GM19397 (cell line): ENCODE measurements at regions not wholly inside any gene's neighbourhood (a gene's known extent, or its start where the extent isn't known, plus 50 kb on each side); places are given as distances from the start of the nearest gene placed in this dataset.

Source experiments
- ATAC-seq: cut with Tn5 transposase; IDR thresholded peaks from one replicate; pipeline ENCODE4 v1.9.1; 2021; ENCODE audit warnings: mild to moderate bottlenecking, moderate library complexity; ENCODE audit not compliant: unreplicated experiment

- ATAC-seq, result no peak
Observed at GRCh38 chr7:13174991-13175390, 487.6 kb downstream of the ARL4A start.

DNA sequence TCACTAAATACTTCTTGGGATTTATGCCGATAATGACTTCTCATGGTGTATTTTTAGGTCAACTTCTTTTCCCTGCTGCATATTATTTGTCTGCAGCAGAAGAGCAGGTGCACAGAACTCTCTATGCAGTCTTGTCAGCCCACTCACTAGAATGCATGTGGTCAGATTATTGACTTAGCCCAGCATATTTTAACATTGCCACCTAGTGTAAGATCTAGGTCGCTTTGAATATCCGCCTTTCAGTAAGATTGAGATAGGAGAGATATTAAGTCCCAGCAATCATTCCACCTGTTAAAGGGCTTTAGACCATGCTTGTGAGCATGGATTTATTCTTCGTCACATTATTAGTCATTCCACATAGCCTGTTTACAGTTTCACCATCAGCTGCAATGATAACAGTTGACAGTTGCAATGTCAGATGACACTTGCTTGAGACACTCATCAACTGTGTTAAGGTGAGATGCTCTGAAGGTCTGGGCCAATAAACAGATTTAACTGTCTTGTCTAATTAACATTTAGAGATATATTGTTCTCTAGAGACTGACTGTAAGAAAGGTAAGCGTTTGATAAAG, 491.7 kb downstream of the ARL4A start:
- no peak for ATAC-seq

GRCh38 chr7:13179775-13180523, 492.5 kb downstream of the ARL4A start:
- no peak for ATAC-seq

DNA sequence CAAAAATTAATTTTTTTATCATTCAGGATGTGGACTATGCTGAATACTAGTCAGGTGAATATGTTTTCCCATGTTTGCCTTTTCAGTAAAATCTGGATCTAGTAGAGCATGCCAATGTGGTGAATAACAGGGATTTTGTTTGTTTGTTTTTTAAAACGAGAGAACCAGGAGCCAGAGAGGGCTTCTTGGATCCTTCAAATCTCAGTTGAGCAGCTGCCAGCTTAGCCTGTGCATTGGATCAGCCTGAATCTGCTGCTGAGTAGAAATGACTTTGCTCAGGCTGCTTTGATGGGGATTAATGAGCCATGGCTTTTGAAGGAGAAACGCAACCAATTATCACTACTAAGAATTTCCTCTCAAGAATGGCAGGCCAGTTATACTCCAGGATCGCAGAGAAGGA, 493.8 kb downstream of the ARL4A start:
- no peak for ATAC-seq

GRCh38 chr7:13185139-13185538, 497.7 kb downstream of the ARL4A start:
- no peak for ATAC-seq

DNA sequence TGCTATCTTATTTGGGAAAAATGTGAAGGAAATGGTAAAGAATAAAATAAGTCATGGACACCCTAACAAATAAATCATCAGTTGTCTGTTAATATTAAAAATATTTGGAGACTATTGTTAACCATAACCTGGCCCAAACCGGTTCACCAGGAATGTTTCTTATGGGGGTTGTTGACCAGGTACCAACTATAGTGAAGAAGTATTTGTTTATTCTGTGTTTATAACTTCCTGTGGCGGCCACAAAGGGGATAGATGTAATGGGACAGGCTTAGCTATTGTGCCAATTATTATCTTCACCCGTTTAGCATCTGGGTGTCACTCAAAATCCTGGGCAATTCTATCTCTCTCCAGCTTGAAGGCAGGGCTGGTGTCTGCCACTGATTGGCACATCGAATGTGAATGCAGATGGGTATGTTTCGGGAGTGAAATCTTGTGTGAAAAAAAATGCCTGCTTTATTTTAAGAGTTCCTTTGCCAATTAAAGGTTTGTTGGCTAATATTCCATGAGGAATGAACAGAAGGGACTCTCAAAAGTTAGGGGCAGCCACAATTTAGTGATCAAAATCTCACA, 500.9 kb downstream of the ARL4A start:
- ATAC-seq, result no peak

DNA sequence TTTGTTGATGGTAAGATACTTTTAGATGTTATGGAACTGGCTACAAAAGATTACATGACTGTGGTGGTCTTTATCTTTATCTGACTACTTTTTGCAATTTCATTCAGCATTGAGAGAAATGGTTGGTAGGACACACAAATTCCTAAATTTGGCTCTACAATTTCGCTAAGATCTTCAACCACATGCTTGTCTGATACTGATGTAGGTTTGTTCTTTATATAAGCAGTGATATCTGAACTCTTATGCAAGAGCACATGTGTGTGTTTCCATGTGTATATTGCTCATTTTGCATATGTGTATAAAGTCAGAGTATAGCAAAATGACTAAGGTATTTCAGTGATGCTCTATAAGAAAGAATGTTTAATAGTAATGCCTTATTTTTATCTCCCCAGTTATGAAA, 501.5 kb downstream of the ARL4A start:
- no peak for ATAC-seq

DNA sequence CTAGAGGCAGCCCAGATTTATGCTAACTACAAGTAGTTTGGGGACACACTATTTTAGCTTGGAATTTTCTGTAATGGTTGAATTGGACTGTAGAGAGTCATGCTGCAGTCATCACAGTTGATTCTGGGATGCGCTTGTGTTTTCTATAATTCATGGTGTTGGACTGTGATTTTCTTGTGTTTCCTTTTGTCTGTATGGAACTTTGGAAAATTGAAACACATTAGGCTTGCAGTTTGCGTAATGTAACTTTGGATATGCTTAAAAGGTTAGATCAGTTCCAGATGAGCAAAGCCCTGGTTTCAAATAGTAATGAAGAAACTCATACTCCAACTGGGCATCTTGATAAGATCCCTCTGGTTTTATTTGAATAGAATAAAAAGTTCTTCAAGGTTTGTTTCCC, 502.2 kb downstream of the ARL4A start:
- no peak for ATAC-seq

GRCh38 chr7:13197501-13197900, 510.1 kb downstream of the ARL4A start:
- ATAC-seq, result no peak

GRCh38 chr7:13198036-13198435, 510.6 kb downstream of the ARL4A start:
- ATAC-seq, result no peak

DNA sequence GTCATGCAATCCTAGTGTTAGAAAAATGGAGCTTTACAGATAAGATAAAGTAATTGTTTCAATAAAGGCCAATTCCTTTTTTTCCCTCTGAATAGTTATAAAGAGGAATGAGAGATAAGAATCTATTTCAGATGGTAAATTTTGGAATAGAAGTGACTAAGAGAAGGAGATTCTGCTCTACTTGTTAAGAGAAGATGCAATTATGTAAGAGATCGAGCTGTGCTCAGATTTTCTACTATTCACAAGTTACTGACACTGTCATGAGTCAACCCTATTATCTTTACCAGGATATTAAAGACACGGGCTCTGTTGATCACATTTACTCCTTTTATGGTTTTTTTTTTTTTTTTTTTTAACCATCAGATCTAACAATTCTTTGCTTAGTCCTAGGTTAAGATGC, 511.3 kb downstream of the ARL4A start:
- ATAC-seq, result no peak

GRCh38 chr7:13201628-13202027, 514.2 kb downstream of the ARL4A start:
- no peak for ATAC-seq

DNA sequence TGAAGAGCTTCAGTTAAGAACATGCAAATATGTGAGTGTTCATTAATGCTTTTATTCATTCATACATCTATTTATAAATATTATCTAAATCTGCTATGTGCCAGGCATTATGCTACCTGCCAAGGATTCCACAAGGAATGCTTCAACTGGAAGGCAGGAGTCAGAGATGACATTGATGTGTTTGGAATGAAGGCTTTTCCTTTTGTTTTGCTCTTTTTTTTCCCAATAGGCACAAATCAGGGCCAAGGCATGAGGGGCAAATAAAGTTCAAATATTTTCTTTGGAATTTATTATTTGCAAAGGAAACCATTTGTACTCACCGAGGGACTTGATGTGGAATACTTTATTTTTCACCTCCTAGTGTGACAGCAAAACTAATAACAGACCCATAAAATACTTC, 530.3 kb downstream of the ARL4A start:
- no peak for ATAC-seq

GRCh38 chr7:13225068-13225467, 537.6 kb downstream of the ARL4A start:
- ATAC-seq, result no peak

GRCh38 chr7:13226385-13226784, 539.0 kb downstream of the ARL4A start:
- ATAC-seq, result no peak

DNA sequence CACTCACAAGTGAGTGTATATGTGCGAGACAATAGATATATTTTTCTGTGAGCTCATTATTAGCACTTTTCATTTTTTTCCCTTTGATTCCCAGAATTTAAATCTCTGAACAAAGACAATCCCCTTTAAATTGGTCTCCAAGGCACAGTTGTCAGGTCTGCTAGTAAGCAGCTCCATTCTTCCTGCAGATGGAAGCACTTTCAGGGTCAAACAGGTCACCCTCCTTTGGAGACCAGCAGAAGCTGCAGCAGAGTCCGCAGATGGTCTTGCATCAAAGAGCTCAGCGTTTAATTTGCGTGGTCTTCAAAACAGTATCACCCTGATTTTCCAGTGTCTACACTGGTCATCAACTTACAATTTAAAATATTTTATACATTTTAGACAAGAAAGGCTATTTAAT, 543.8 kb downstream of the ARL4A start:
- no peak for ATAC-seq

GRCh38 chr7:13235436-13235835, 548.0 kb downstream of the ARL4A start:
- no peak for ATAC-seq

DNA sequence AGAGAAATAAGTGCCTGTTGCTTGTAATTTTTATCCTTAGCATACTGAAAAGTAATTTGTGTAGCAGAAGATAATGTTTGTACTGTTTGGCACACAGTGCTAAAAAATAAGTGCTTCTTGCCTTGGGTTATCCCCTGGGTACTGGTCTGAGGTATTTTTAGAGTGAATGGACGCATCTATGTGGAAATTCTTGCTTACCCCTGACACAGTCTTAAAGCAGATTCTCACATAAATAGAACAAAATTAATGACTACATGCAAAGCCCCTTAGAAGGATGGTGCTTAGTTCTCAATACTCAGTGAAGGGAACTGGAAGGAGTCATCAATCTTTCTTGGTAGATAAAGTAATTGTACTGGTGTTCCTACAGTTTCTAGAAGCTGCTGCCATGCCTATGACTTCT, 548.6 kb downstream of the ARL4A start:
- ATAC-seq, result no peak

- ATAC-seq, result no peak
Observed at GRCh38 chr7:13240349-13240748, 552.9 kb downstream of the ARL4A start.

- no peak for ATAC-seq
Observed at GRCh38 chr7:13241416-13241815, 554.0 kb downstream of the ARL4A start.

- ATAC-seq, result no peak
Observed at GRCh38 chr7:13257661-13258060, 570.2 kb downstream of the ARL4A start.

- no peak for ATAC-seq
Observed at GRCh38 chr7:13258386-13258785, 571.0 kb downstream of the ARL4A start.

- ATAC-seq, result no peak
Observed at GRCh38 chr7:13259930-13260329, 572.5 kb downstream of the ARL4A start.
